Effector memory CD8-positive, alpha-beta T cell (primary cell): ENCODE measurements at regions not wholly inside any gene's neighbourhood (a gene's known extent, or its start where the extent isn't known, plus 50 kb on each side); places are given as distances from the start of the nearest gene placed in this dataset.
"Not testable (repeated sequence)": the region's sequence is repeated elsewhere in the genome, so short reads cannot be mapped to it uniquely, and the experiment has no call there.

Experiments used
- ATAC-seq: fragments of 150-1000 bp; cut with Tn5 transposase; replicated peaks from 2 replicates; pipeline ENCODE4 v1.10.0; 2021; ENCODE audit warnings: mild to moderate bottlenecking, moderate library complexity
- DNase-seq, 3 experiments: peaks; one replicate each; pipeline ENCODE4 v3.0.0; 2021
- H3K27ac Mint-ChIP-seq, 2 donors: one replicate each; pipeline ENCODE4 v1.8.0; 2022; ENCODE audit warnings: mild to moderate bottlenecking in 2 of 2, mixed read lengths in 2 of 2, moderate library complexity in 2 of 2
- H3K27me3 Mint-ChIP-seq, 2 donors: one replicate each; pipeline ENCODE4 v1.8.0; 2022; ENCODE audit warnings: mixed read lengths in 2 of 2
- H3K36me3 Mint-ChIP-seq: one replicate; pipeline ENCODE4 v1.8.0; 2022; ENCODE audit warnings: mild to moderate bottlenecking, moderate library complexity, mixed read lengths; ENCODE audit not compliant: insufficient read depth
- H3K4me1 Mint-ChIP-seq, 2 donors: one replicate each; pipeline ENCODE4 v1.8.0; 2022; ENCODE audit warnings: low read depth in 2 of 2, mixed read lengths in 2 of 2
- H3K4me3 Mint-ChIP-seq, 2 donors: one replicate each; pipeline ENCODE4 v1.8.0; 2022; ENCODE audit warnings: mild to moderate bottlenecking in 2 of 2, mixed read lengths in 2 of 2, moderate library complexity in 2 of 2
- H3K9me3 Mint-ChIP-seq, 2 donors: one replicate each; pipeline ENCODE4 v1.8.0; 2022; ENCODE audit warnings: mixed read lengths in 2 of 2

- DNase-seq (no peak), ATAC-seq (no peak)
- no peaks in the 10 kb centered on the region for H3K4me1 Mint-ChIP-seq
- no peak overlapping the region for H3K4me3 Mint-ChIP-seq
- no peaks in the 10 kb centered on the region for H3K36me3 Mint-ChIP-seq
- H3K9me3 Mint-ChIP-seq = no peaks in the 10 kb centered on the region
- no peak overlapping the region for H3K27ac Mint-ChIP-seq
- peaks cover 24 to 44% of the 10 kb centered on the region in 2 donors for H3K27me3 Mint-ChIP-seq
These were observed 58.8 kb upstream of the IGFBPL1 start for GRCh38 chr9:38482918-38483592.

GRCh38 chr9:38478211-38478610, 54.0 kb upstream of the IGFBPL1 start:
- ATAC-seq (no peak), DNase-seq (no peak)
- Mint-ChIP-seq H3K27me3 (peaks cover 5 to 16% of the 10 kb centered on the region in 2 donors), H3K9me3 (peaks cover 0 to 4% of the 10 kb centered on the region in 2 donors), H3K4me1 (no peaks in the 10 kb centered on the region), H3K4me3 (no peak overlapping the region), H3K27ac (no peak overlapping the region), H3K36me3 (no peaks in the 10 kb centered on the region)

- H3K4me1 Mint-ChIP-seq, H3K27ac Mint-ChIP-seq, ATAC-seq, H3K36me3 Mint-ChIP-seq, H3K4me3 Mint-ChIP-seq, DNase-seq, H3K9me3 Mint-ChIP-seq: not testable (repeated sequence)
- H3K27me3 Mint-ChIP-seq = peaks cover 4 to 26% of the 10 kb centered on the region in 2 donors
These were observed 50.2 kb upstream of the IGFBPL1 start for GRCh38 chr9:38474476-38474875.
